ENCODE measurements at regions not wholly inside any gene's neighbourhood (a gene's known extent, or its start where the extent isn't known, plus 50 kb on each side); places are given as distances from the start of the nearest gene placed in this dataset.

DNA sequence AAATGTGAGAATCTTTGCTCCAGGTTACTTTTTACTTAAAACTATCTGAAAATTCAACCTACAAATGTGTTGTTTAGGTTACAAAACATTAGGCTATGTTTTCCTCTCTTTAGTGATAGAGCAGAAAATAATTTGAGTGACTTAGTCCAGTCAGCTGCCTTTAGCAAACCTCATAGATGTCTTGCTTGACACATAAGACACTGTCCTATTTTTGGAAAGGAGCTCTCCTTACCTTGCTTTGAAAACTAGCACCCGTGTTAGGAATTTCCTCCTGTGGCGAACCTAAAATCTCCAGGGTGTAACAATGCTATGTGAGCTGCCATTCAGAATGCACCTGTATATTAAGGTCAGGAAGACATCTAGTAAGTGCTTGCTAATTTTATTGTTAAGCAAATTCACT is 221.2 kb upstream of the CD180 start:
- DNase-seq (ENCODE audit: low read depth): no peak
- no peak overlapping the region for H3K4me3 ChIP-seq (ENCODE audit: low read depth, low read length)
- in situ Hi-C loops (cut with HindIII; ENCODE audit: low sequenced_read_pairs): loop anchor here (5.0 kb wide), 1 partner anchor 36 kb away; no protein-coding TSS in a partner anchor
- TF ChIP-seq, protein P1, sequence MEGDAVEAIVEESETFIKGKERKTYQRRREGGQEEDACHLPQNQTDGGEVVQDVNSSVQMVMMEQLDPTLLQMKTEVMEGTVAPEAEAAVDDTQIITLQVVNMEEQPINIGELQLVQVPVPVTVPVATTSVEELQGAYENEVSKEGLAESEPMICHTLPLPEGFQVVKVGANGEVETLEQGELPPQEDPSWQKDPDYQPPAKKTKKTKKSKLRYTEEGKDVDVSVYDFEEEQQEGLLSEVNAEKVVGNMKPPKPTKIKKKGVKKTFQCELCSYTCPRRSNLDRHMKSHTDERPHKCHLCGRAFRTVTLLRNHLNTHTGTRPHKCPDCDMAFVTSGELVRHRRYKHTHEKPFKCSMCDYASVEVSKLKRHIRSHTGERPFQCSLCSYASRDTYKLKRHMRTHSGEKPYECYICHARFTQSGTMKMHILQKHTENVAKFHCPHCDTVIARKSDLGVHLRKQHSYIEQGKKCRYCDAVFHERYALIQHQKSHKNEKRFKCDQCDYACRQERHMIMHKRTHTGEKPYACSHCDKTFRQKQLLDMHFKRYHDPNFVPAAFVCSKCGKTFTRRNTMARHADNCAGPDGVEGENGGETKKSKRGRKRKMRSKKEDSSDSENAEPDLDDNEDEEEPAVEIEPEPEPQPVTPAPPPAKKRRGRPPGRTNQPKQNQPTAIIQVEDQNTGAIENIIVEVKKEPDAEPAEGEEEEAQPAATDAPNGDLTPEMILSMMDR (IDR thresholded peaks at IDR 0.05; ENCODE audit: low read depth, low read length, missing control alignments): no peak

DNA sequence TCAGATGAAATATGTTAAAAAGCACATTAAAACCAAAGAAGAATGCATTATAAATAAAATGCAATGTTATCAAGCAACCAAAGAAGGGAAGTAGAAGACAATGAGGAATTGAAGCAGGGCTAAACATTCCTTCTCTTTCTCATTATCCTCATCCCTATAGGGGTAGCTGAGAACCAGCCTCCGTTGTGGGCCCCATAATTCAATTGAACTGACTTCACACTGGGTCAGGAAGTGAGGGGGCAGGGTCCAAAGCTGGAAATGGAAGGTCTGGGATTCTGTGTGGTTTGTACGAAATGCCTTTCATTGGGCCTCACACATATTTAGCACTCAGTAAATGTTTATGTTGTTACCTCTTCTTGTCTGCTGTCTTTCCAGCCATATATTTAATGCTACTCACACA is 220.4 kb upstream of the CD180 start:
- no peak overlapping the region for H3K4me3 ChIP-seq (ENCODE audit: low read depth, low read length)
- in situ Hi-C loops (cut with HindIII; ENCODE audit: low sequenced_read_pairs): loop anchor here (5.0 kb wide), 1 partner anchor 35 kb away; no protein-coding TSS in a partner anchor
- TF ChIP-seq, protein P1 (IDR thresholded peaks at IDR 0.05; ENCODE audit: low read depth, low read length, missing control alignments): no peak
- DNase-seq (ENCODE audit: low read depth): no peak

DNA sequence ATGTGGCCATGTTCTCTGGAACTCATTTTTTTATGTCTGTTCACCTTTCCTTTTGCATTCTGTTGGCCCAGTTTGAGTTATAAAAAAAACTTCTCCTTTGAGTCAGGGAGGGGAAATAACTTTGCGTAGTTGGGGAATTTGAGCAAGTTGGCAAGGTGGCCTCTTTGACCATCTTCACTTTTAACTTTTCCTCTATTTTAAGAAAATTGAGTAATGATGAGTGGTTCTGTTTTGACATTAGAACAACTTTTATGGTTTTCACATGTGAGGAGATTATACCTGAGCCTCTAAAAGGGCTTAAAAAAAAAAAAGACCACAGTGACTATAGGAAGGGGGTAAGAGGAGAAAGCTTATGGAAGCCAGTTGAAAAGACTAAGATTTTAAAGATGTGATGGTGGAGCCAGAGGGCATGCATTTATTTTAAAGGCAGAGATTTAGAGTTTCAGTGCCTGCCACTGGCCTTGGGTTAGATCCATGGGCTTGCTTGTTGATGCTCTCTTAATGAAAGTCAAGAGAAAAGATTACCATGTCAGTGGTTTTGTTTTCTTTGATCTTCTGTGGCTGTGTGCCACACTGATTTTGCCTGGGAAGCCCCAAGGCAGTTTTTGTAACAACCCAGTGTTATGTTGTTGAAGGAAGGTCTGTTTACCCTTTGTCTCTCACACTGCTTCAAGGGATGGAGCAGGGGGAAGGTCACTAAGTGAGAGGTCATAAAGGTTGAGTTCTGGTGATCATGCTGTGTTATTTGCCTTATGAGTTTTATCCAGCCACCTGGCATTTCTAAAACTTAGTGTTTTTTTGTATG is 219.7 kb upstream of the CD180 start:
- in situ Hi-C loops (cut with HindIII; ENCODE audit: low sequenced_read_pairs): loop anchor here (5.0 kb wide), 1 partner anchor 34 kb away; no protein-coding TSS in a partner anchor
- H3K4me3 ChIP-seq (ENCODE audit: low read depth, low read length): no peak overlapping the region
- TF ChIP-seq, protein P1 (IDR thresholded peaks at IDR 0.05; ENCODE audit: low read depth, low read length, missing control alignments): no peak
- no peak for DNase-seq (ENCODE audit: low read depth)

DNA sequence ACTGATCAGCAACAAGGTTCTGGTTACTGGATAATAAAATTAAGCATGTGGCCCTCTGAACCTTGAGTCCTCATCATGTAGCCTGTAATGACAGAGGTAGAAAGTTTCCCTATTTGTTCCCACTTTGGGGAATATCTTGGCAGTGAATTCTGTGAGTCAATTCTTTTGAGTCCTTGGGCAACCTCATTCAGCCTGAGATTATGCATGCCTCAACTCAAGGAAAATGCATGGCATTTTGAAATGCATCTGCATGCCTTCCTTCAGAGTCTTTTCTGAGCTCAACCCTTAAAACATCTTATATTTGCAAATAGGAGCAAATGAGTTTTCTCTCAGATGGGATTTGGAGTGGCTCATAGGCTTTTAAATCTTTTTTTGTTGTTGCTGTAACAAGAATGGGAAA is 218.1 kb upstream of the CD180 start:
- no peak overlapping the region for H3K4me3 ChIP-seq (ENCODE audit: low read depth, low read length)
- TF ChIP-seq, protein P1 (IDR thresholded peaks at IDR 0.05; ENCODE audit: low read depth, low read length, missing control alignments): no peak
- no peak for DNase-seq (ENCODE audit: low read depth)
- in situ Hi-C loops (cut with HindIII; ENCODE audit: low sequenced_read_pairs): loop anchor here (5.0 kb wide), 1 partner anchor 32 kb away; no protein-coding TSS in a partner anchor

DNA sequence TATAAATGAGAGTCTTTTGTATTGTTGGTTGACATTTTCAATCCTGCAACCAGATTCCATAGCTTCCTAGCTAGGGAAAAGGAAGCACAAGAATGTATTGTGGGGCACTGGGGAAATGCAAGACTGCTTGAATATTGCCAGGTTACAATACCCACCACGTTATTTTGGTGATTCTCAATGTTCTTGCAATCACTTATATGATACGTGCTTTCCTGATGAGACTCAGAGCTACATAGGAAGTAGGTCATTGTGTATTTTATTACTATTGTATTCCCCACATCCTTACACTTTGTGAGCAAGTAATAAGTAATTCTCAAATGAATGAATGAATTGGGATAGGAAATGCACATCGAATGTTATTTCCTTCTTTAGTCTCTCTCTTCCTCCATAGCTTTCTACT is 217.1 kb upstream of the CD180 start:
- in situ Hi-C loops (cut with HindIII; ENCODE audit: low sequenced_read_pairs): no loop called here
- TF ChIP-seq, protein P1 (IDR thresholded peaks at IDR 0.05; ENCODE audit: low read depth, low read length, missing control alignments): no peak
- DNase-seq (ENCODE audit: low read depth): no peak
- no peak overlapping the region for H3K4me3 ChIP-seq (ENCODE audit: low read depth, low read length)

DNA sequence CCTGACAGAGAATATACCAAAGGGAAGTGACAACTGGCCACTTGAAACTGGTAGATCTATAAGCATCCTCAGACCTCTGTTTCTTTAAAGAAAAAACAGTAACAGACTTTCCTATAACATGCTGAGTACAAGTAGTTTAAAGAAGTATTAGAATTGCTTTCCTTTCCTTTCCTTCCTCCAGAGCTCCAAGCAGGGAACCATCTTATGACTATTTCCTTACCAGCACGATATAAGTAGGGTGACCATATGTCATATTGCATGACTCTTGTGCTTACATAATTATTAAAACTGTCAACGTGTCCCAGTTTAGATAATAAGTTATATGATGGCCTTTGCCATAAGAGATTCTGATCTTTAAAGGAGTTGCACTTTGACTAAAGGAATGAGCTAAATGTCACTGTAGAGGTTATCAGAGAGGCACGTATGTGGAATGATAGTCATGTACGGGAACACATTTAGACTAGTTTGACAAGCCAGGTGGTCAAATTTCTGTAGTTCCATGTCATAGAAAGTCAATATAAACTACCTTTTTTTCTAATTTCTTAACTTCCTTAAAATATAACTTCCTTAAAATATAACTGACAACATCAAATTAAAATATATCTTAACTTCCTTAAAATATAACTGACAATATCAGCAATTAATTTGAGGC is 212.7 kb upstream of the CD180 start:
- TF ChIP-seq, protein P1 (IDR thresholded peaks at IDR 0.05; ENCODE audit: low read depth, low read length, missing control alignments): no peak
- DNase-seq (ENCODE audit: low read depth): no peak
- in situ Hi-C loops (cut with HindIII; ENCODE audit: low sequenced_read_pairs): no loop called here

More for the DNA sequence above, 212.7 kb upstream of the CD180 start:
- no peak overlapping the region for H3K4me3 ChIP-seq (ENCODE audit: low read depth, low read length)
